GM23338 (cell line): ENCODE measurements at regions not wholly inside any gene's neighbourhood (a gene's known extent, or its start where the extent isn't known, plus 50 kb on each side); places are given as distances from the start of the nearest gene placed in this dataset.

Source experiments
- ATAC-seq: fragments of 200-7000 bp; cut with Tn5 transposase; 3 replicates; pipeline ENCODE4 v1.9.1; 2020
- DNase-seq: peaks from one replicate; pipeline ENCODE4 v3.0.0-alpha.2; 2015; ENCODE audit warnings: low spot score
- H2AFZ ChIP-seq: fragments of 200-600 bp; sonication (generic); 2 replicates; pipeline ENCODE4 v1.8.0; 2016; ENCODE audit warnings: antibody characterized with exemption, mild to moderate bottlenecking, moderate library complexity
- H3F3A ChIP-seq: fragments of 200-600 bp; sonication (generic); replicated peaks from 2 replicates; pipeline ENCODE4 v1.8.0; 2017; ENCODE audit warnings: antibody characterized with exemption, mixed run types, low read depth
- H3K27ac ChIP-seq: fragments of 200-600 bp; sonication (generic); 2 replicates; pipeline ENCODE4 v1.6.1; 2016; ENCODE audit warnings: low read depth
- H3K27me3 ChIP-seq: fragments of 200-600 bp; sonication (generic); 2 replicates; pipeline ENCODE4 v1.8.0; 2016; ENCODE audit warnings: mild to moderate bottlenecking, mixed run types, moderate library complexity; ENCODE audit not compliant: insufficient read depth
- H3K36me3 ChIP-seq: fragments of 200-600 bp; sonication (generic); 2 replicates; pipeline ENCODE4 v1.8.0; 2016; ENCODE audit warnings: mild to moderate bottlenecking; ENCODE audit not compliant: insufficient read depth
- H3K4me1 ChIP-seq: fragments of 200-600 bp; sonication (generic); 2 replicates; pipeline ENCODE4 v1.8.0; 2016; ENCODE audit warnings: mild to moderate bottlenecking, moderate library complexity; ENCODE audit not compliant: insufficient read depth
- H3K4me2 ChIP-seq: fragments of 200-600 bp; sonication (generic); 2 replicates; pipeline ENCODE4 v1.7.1; 2017; ENCODE audit warnings: mixed run types
- H3K4me3 ChIP-seq: fragments of 200-600 bp; sonication (generic); 2 replicates; pipeline ENCODE4 v1.6.1; 2016; ENCODE audit warnings: mixed run types
- H3K79me2 ChIP-seq: fragments of 200-600 bp; sonication (generic); replicated peaks from 2 replicates; pipeline ENCODE4 v1.8.0; 2017; ENCODE audit warnings: mild to moderate bottlenecking; ENCODE audit not compliant: insufficient read depth
- H3K9me2 ChIP-seq: fragments of 200-600 bp; sonication (generic); 2 replicates; pipeline ENCODE4 v1.8.0; 2017; ENCODE audit not compliant: insufficient read depth
- H4K20me1 ChIP-seq: fragments of 200-600 bp; sonication (generic); replicated peaks from 2 replicates; pipeline ENCODE4 v1.8.0; 2017; ENCODE audit warnings: mild to moderate bottlenecking; ENCODE audit not compliant: insufficient read depth
- H3K27ac Mint-ChIP-seq: 2 replicates; pipeline ENCODE4 v1.8.0; 2020; ENCODE audit warnings: inconsistent platforms, mild to moderate bottlenecking, moderate library complexity, mixed read lengths
- H3K27me3 Mint-ChIP-seq: 3 replicates; pipeline ENCODE4 v1.8.0; 2022; ENCODE audit warnings: low read depth, mild to moderate bottlenecking, moderate library complexity, mixed read lengths, inconsistent platforms; ENCODE audit not compliant: insufficient read depth, poor library complexity
- H3K36me3 Mint-ChIP-seq: 3 replicates; pipeline ENCODE4 v1.8.0; 2021; ENCODE audit warnings: low read depth, mild to moderate bottlenecking, inconsistent platforms, moderate library complexity, mixed read lengths
- H3K4me1 Mint-ChIP-seq: 3 replicates; pipeline ENCODE4 v1.8.0; 2020; ENCODE audit warnings: mild to moderate bottlenecking, inconsistent platforms, mixed read lengths
- H3K4me3 Mint-ChIP-seq: 3 replicates; pipeline ENCODE4 v1.8.0; 2021; ENCODE audit warnings: moderate library complexity, mild to moderate bottlenecking, inconsistent platforms, mixed read lengths
- H3K9me3 Mint-ChIP-seq: 3 replicates; pipeline ENCODE4 v1.8.0; 2020; ENCODE audit warnings: moderate library complexity, mild to moderate bottlenecking, inconsistent platforms, mixed read lengths
- CREB1 ChIP-seq: fragments of 250-450 bp; sonication (Bioruptor Pico); IDR thresholded peaks from 2 replicates; pipeline ENCODE4 v1.5.0; 2020; ENCODE audit warnings: low read depth, mild to moderate bottlenecking, moderate library complexity
- EZH2 ChIP-seq: fragments of 200-600 bp; sonication (generic); IDR thresholded peaks from one replicate; pipeline ENCODE4 v1.8.0; 2017; ENCODE audit warnings: antibody characterized with exemption, mild to moderate bottlenecking, low read depth; ENCODE audit not compliant: unreplicated experiment
- EZH2phosphoT487 ChIP-seq: fragments of 200-600 bp; sonication (generic); IDR thresholded peaks from one replicate; pipeline ENCODE4 v1.8.1; 2018; ENCODE audit warnings: antibody characterized with exemption; ENCODE audit not compliant: unreplicated experiment
- JUNB ChIP-seq: IDR thresholded peaks from one replicate; pipeline ENCODE4 v1.6.1; 2016; ENCODE audit warnings: antibody characterized with exemption; ENCODE audit not compliant: unreplicated experiment
- NANOG ChIP-seq: IDR thresholded peaks from 2 replicates; pipeline ENCODE4 v1.6.1; 2016; ENCODE audit warnings: antibody characterized with exemption, borderline replicate concordance
- POLR2AphosphoS5 ChIP-seq: IDR thresholded peaks from 2 replicates; pipeline ENCODE4 v1.6.1; 2016; ENCODE audit warnings: antibody characterized with exemption, low read depth
- STAT1 ChIP-seq: IDR thresholded peaks from one replicate; pipeline ENCODE4 v1.6.1; 2016; ENCODE audit warnings: antibody characterized with exemption; ENCODE audit not compliant: unreplicated experiment
- ZNF331 ChIP-seq: fragments of 250-450 bp; sonication (Bioruptor Pico); IDR thresholded peaks from 2 replicates; pipeline ENCODE4 v1.5.0; 2020; ENCODE audit warnings: low read depth, mild to moderate bottlenecking, moderate library complexity
- TF ChIP-seq, protein P1 (sequence below): fragments of 250-450 bp; sonication (Bioruptor Pico); IDR thresholded peaks from 2 replicates; pipeline ENCODE4 v1.5.0; 2020; ENCODE audit warnings: mild to moderate bottlenecking, moderate library complexity

DNA sequence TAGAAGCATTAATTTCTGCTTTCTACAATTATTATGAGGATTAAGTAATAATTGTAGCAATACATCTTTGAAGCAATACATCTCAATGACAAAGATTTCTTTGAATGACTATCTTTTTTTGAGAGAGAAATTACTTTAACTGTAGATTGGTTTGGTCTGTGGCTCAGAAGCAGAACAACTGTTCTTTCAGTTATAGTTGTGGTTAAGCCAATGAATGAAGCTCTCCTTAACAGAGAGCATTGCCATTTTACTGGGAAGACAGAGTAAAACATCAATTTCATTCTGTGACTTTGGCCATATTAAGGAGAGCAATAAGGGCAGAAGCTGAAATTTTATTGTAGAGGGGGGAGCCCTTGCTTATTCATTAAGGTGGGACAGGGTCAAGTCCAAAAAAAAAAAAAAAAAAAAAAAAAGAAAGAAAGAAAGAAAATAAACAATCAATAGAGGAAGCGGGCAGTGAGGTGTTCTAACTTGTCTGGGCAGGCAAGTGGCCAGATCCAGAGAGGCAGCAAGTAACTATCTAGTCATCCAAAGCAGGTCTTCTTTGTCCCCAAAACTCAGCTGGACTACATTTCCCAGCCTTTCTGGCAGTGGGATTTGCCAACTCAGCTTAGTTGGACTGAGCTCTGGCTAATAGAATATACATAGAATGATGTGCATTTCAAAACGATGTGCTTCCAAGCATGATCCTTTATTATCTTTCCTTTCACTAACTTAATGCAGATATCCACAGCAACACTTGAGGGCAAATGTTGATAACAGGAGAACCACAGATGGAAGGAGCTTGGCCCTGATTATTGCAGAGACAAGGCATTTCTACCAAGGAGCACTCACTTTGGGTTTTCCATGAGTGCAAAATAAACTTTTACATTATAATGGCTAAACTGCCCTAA lies 462.7 kb upstream of the CDH20 start (continued):
- no peak for TF ChIP-seq POLR2AphosphoS5
- no peak for TF ChIP-seq NANOG
- TF ChIP-seq EZH2: no peak
- TF ChIP-seq EZH2phosphoT487: no peak
- TF ChIP-seq ZNF331 (CRISPR knock-in tag): no peak
- TF ChIP-seq STAT1: no peak
- TF ChIP-seq, protein P1, sequence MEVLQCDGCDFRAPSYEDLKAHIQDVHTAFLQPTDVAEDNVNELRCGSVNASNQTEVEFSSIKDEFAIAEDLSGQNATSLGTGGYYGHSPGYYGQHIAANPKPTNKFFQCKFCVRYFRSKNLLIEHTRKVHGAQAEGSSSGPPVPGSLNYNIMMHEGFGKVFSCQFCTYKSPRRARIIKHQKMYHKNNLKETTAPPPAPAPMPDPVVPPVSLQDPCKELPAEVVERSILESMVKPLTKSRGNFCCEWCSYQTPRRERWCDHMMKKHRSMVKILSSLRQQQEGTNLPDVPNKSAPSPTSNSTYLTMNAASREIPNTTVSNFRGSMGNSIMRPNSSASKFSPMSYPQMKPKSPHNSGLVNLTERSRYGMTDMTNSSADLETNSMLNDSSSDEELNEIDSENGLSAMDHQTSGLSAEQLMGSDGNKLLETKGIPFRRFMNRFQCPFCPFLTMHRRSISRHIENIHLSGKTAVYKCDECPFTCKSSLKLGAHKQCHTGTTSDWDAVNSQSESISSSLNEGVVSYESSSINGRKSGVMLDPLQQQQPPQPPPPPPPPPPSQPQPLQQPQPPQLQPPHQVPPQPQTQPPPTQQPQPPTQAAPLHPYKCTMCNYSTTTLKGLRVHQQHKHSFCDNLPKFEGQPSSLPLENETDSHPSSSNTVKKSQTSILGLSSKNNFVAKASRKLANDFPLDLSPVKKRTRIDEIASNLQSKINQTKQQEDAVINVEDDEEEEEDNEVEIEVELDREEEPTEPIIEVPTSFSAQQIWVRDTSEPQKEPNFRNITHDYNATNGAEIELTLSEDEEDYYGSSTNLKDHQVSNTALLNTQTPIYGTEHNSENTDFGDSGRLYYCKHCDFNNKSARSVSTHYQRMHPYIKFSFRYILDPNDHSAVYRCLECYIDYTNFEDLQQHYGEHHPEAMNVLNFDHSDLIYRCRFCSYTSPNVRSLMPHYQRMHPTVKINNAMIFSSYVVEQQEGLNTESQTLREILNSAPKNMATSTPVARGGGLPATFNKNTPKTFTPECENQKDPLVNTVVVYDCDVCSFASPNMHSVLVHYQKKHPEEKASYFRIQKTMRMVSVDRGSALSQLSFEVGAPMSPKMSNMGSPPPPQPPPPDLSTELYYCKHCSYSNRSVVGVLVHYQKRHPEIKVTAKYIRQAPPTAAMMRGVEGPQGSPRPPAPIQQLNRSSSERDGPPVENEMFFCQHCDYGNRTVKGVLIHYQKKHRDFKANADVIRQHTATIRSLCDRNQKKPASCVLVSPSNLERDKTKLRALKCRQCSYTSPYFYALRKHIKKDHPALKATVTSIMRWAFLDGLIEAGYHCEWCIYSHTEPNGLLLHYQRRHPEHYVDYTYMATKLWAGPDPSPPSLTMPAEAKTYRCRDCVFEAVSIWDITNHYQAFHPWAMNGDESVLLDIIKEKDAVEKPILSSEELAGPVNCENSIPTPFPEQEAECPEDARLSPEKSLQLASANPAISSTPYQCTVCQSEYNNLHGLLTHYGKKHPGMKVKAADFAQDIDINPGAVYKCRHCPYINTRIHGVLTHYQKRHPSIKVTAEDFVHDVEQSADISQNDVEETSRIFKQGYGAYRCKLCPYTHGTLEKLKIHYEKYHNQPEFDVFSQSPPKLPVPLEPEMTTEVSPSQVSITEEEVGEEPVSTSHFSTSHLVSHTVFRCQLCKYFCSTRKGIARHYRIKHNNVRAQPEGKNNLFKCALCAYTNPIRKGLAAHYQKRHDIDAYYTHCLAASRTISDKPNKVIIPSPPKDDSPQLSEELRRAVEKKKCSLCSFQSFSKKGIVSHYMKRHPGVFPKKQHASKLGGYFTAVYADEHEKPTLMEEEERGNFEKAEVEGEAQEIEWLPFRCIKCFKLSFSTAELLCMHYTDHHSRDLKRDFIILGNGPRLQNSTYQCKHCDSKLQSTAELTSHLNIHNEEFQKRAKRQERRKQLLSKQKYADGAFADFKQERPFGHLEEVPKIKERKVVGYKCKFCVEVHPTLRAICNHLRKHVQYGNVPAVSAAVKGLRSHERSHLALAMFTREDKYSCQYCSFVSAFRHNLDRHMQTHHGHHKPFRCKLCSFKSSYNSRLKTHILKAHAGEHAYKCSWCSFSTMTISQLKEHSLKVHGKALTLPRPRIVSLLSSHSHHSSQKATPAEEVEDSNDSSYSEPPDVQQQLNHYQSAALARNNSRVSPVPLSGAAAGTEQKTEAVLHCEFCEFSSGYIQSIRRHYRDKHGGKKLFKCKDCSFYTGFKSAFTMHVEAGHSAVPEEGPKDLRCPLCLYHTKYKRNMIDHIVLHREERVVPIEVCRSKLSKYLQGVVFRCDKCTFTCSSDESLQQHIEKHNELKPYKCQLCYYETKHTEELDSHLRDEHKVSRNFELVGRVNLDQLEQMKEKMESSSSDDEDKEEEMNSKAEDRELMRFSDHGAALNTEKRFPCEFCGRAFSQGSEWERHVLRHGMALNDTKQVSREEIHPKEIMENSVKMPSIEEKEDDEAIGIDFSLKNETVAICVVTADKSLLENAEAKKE (CRISPR knock-in tag): no peak

DNA sequence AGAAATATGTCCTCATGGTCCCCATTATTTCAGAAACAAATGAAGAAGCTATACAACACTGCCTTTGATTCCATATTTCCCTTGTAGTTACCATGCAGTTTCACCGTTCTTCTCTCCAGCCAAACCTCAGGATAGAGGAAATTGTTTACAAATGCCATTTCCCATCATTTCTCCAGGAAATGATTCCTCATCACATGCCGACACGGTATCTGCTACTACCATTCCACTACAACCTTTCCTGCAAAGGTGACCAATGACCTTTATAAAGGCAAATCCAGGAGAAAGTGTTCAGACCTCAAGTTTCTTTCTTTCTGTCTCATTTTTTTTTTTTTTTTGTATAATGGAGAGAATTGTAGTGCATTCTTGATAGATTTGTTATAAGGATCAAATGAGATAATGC lies 460.8 kb upstream of the CDH20 start:
- no peak overlapping the region for H3K4me3 Mint-ChIP-seq
- TF ChIP-seq ZNF331 (CRISPR knock-in tag) (no peak), CREB1 (no peak), STAT1 (no peak), NANOG (no peak), JUNB (no peak)
- TF ChIP-seq, protein P1 (CRISPR knock-in tag): no peak

More for the DNA sequence above, 460.8 kb upstream of the CDH20 start:
- Histone ChIP-seq H3K4me3 (no peak overlapping the region), H3K4me1 (no peaks in the 10 kb centered on the region), H3K27ac (no peak overlapping the region), H3K4me2 (no peak overlapping the region), H3K27me3 (no peaks in the 10 kb centered on the region), H3K36me3 (no peaks in the 10 kb centered on the region), H3F3A (no peaks in the 10 kb centered on the region), H4K20me1 (no peaks in the 10 kb centered on the region), H2AFZ (no peak overlapping the region), H3K9me2 (no peaks in the 10 kb centered on the region), H3K79me2 (no peaks in the 10 kb centered on the region)
- H3K36me3 Mint-ChIP-seq: no peaks in the 10 kb centered on the region
- H3K9me3 Mint-ChIP-seq: no peaks in the 10 kb centered on the region; the same call in 2 of the 3 replicates
- ATAC-seq: no peak
- H3K4me1 Mint-ChIP-seq: peaks cover 4% of the 10 kb centered on the region; the same call in 2 of the 3 replicates
- no peak for DNase-seq
- H3K27ac Mint-ChIP-seq: no peak overlapping the region
- H3K27me3 Mint-ChIP-seq: no peaks in the 10 kb centered on the region
